SK-N-SH (cell line): ENCODE measurements at regions not wholly inside any gene's neighbourhood (a gene's known extent, or its start where the extent isn't known, plus 50 kb on each side); places are given as distances from the start of the nearest gene placed in this dataset.

Source experiments
- CHD2 ChIP-seq: fragments of 150-350 bp; IDR thresholded peaks from 2 replicates; pipeline ENCODE4 v1.6.1; 2018; ENCODE audit warnings: low read length; ENCODE audit not compliant: partially characterized antibody
- EP300 ChIP-seq, 2 experiments: IDR thresholded peaks; 2 replicates each; pipeline versions ENCODE4 v1.4.0 to v1.6.1; 2012; ENCODE audit warnings: borderline replicate concordance in 1 of 2, low read depth in 1 of 2, low read length in 1 of 2
- MXI1 ChIP-seq: IDR thresholded peaks from 2 replicates; pipeline ENCODE4 v1.6.1; 2012; ENCODE audit warnings: mild to moderate bottlenecking, low read depth, low read length, improper control_type of control experiment
- NFIC ChIP-seq: IDR thresholded peaks from 2 replicates; pipeline ENCODE4 v1.4.0; 2012; ENCODE audit warnings: borderline replicate concordance
- POLR2AphosphoS5 ChIP-seq: IDR thresholded peaks from 2 replicates; pipeline ENCODE4 v1.6.1; 2012; ENCODE audit warnings: low read depth, low read length
- REST ChIP-seq: IDR thresholded peaks from 2 replicates; pipeline ENCODE4 v1.6.1; 2012; ENCODE audit warnings: mild to moderate bottlenecking, low read depth, low read length, moderate library complexity
- SIN3A ChIP-seq: IDR thresholded peaks from 2 replicates; pipeline ENCODE4 v1.6.1; 2012; ENCODE audit warnings: low read depth, mild to moderate bottlenecking, low read length, moderate library complexity, borderline replicate concordance
- USF2 ChIP-seq: fragments of 150-350 bp; IDR thresholded peaks from 2 replicates; pipeline ENCODE4 v1.6.1; 2017; ENCODE audit warnings: antibody characterized with exemption, low read length, low read depth, borderline replicate concordance
- YY1 ChIP-seq: IDR thresholded peaks from 2 replicates; pipeline ENCODE4 v1.4.0; 2012; ENCODE audit warnings: low read depth, mild to moderate bottlenecking
- TF ChIP-seq, protein P1 (sequence below): fragments of 200-600 bp; sonication (generic); IDR thresholded peaks from 2 replicates; pipeline ENCODE4 v1.6.1; 2017; ENCODE audit warnings: antibody characterized with exemption, mild to moderate bottlenecking, moderate library complexity
- TF ChIP-seq, protein P2 (sequence below): IDR thresholded peaks from 2 replicates; pipeline ENCODE4 v1.4.0; 2012; ENCODE audit warnings: low read depth

GRCh38 chr6:12393100-12393499 lies 102.9 kb downstream of the EDN1 start:
- TF ChIP-seq, protein P1, sequence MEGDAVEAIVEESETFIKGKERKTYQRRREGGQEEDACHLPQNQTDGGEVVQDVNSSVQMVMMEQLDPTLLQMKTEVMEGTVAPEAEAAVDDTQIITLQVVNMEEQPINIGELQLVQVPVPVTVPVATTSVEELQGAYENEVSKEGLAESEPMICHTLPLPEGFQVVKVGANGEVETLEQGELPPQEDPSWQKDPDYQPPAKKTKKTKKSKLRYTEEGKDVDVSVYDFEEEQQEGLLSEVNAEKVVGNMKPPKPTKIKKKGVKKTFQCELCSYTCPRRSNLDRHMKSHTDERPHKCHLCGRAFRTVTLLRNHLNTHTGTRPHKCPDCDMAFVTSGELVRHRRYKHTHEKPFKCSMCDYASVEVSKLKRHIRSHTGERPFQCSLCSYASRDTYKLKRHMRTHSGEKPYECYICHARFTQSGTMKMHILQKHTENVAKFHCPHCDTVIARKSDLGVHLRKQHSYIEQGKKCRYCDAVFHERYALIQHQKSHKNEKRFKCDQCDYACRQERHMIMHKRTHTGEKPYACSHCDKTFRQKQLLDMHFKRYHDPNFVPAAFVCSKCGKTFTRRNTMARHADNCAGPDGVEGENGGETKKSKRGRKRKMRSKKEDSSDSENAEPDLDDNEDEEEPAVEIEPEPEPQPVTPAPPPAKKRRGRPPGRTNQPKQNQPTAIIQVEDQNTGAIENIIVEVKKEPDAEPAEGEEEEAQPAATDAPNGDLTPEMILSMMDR: no peak
- TF ChIP-seq YY1: no peak
- no peak for TF ChIP-seq CHD2
- no peak for TF ChIP-seq REST
- no peak for TF ChIP-seq SIN3A
- TF ChIP-seq USF2: no peak
- TF ChIP-seq POLR2AphosphoS5: no peak
- TF ChIP-seq EP300 (IDR thresholded peaks at IDR 0.05; ENCODE audit: borderline replicate concordance in 1 of 2, low read depth in 1 of 2, low read length in 1 of 2): no peak
- no peak for TF ChIP-seq NFIC
- TF ChIP-seq MXI1: no peak
- TF ChIP-seq, protein P2, sequence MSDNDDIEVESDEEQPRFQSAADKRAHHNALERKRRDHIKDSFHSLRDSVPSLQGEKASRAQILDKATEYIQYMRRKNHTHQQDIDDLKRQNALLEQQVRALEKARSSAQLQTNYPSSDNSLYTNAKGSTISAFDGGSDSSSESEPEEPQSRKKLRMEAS: no peak
